ENCODE measurements at regions not wholly inside any gene's neighbourhood (a gene's known extent, or its start where the extent isn't known, plus 50 kb on each side); places are given as distances from the start of the nearest gene placed in this dataset.

DNA sequence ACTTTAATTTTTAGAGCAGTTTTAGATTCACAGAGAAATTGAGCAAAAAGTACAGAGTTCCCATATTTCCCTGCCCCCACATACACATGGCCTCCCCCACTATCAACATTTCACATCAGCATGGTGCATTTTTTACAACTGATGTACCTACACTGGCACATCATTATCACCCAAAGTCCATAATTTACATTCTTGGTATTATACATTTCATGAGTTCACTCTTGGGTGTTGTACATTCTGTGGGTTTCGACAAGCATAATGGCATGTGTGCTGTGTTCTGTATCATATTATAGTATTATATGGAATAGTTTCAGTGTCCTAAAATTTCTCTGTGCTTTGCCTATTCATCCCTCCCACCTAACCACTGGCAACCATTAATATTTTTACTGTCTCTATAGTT is 419.8 kb upstream of the THBS1 start:
- no peak for DNase-seq

DNA sequence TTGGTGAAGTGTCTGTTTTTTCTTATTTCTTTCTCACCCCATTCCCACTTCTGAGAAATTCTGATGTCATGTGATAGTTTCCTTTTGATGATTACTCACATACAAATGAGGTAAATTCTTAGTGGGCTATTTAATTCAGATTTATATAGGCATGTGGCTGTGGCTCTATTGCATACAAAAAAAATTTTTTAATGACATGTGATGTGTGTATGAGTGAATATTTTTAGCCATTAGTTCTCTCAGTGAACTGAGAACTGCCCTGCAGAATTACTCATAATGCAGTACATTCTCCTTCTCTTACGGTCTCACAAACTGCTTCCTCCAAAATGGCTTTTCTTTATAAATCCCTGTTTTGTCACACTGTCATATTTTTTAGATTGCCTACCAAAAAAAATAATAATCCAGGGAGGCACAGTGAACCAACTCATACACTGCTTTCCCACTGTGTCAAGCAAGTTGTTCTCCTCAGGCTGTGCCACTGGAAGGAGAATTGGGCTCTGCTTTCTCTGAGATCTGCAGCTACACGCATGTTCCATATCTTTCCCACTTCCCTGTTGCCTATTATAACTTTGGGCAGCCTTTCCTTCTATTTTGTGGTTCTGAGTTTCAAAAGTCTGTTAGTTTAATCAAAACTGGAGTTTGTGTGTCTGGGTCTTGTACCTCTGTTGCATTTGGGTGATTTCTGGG is 415.7 kb upstream of the THBS1 start:
- DNase-seq, result no peak

DNA sequence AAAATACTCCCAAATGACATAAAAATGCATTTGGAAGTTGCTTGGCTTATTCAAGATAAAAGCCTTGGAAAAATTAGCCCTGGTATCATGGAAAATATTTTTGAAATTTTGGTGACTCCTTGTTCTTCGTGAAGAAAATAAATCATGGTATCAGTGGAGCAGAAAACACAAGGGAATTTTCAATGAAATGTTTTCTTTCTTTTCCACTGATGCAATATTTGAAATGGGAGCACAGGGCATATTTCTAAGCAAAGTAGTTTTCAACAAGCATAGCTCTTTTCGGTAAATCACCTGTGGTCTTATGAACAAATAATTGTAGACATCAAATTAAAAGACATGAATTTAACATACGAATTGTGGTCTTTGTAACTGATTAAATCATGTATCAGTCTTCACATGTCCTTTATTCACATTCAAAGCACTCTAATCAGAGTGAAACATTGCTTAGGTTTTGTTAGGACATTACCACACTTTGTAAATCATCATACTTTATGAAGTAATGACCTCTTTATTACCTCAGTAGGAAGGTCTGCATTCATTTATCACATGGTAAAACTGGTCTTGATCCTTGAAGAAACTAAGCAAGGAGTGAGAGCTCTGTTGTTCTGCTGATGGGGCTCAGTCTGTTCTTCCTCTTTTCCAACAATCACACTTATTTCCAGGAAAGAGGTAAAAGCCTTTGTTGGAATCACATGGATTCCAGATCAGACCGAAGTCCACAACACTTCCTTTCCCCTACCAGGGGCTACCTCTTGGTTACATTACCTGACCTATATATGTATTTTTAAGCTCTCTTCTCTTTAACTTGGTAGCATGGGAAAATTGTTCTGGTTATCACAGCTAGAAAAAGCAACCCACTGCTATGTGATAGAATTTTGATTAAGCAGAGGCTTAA is 413.5 kb upstream of the THBS1 start:
- DNase-seq, result no peak

DNA sequence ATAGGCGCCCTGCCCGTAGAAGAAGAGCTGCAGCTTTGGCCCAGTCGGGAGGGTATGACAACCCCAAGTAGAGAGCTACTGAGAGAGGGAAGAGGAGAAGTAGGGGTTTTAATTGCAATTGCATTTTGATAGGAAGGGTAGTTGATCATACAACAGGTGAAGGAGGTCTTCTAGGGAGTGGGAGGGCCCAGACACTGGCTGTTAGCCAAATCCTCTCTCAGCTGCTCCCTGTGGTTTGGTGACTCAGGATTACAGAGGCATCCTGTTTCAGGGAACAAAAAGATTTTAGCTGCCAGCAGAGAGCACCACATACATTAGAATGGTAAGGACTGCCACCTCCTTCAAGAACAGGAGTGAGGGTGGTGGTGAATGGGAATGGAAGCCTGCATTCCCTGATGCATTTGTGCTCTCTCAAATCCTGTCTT is 408.9 kb upstream of the THBS1 start:
- no peak for DNase-seq

DNA sequence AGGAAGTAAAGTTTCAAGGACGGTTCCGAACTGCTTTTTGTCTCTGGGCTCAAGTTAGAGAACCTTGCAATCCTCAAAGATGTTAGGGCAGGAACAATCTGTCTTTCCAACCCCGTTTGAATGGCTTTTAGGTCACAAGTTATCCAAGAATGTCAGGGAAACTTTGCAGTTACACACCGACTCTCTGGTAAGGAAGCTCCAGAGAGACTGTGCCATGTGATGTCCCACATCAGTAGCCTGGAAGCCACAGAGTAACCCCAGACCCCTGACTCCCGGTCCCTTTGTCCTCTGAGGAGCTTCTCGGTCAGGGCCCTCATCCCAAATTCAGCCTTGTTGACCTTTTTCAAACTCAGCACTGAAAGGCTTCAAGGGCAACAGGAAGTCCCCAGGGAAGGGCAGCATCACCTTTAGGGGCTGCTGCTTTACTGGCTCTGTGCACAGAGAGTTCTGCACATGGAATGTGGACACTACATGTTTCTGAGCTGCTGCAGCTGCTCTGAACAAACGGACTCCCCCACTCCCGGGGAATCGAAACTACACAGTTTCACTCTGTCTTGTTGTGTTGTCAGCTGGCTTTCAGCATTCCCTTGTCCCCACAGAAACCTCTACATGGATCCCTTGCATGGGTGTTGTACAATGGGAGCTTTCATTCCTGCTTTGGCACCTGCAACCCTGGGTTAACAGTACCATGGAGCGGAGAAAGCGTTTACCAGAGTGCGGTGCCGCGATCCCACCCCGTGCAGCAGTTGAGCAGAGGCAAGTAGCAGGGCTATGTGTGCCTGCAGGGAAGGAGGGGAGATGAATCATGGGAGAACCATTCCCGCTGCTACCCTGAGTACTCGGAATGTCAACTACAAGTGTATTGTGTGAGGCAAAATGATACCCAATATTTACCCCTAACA is 408.2 kb upstream of the THBS1 start:
- DNase-seq, result no peak

DNA sequence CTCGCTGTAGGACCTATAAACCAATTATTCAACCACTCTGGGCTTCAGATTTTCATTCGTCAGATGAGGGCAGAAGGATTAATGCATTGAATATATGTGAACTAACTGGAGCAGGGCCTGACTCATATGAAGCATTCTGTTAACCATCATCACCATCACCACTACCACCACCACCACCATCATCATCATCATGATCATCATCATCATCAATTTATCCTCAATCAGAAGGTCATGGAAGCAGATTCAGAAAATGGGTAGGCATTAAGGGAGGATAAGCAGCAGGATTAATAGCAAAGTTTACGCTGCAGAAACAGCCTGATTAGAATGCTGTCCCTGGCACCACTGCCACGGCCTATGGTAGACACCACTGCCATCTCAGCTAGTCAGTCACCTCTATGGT is 407.5 kb upstream of the THBS1 start:
- DNase-seq, result no peak

DNA sequence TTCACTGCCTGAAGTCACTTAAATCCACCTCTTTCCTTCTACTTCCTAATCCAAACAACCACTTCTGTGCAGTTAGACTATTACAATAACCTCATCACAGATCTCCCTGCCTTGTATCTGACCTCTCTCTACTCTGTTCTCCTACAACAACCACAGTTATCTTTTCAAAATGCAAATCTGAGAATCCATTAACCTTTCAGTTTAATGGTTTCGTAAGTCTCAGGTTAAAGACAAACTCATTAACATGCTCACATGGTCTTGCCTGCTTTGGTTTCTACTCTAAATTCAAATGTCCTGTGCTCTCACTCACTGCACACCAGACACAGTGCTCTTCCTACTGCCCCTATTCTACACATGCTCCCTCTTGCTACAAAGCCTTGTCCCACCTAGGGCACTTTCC is 406.5 kb upstream of the THBS1 start:
- DNase-seq, result no peak

DNA sequence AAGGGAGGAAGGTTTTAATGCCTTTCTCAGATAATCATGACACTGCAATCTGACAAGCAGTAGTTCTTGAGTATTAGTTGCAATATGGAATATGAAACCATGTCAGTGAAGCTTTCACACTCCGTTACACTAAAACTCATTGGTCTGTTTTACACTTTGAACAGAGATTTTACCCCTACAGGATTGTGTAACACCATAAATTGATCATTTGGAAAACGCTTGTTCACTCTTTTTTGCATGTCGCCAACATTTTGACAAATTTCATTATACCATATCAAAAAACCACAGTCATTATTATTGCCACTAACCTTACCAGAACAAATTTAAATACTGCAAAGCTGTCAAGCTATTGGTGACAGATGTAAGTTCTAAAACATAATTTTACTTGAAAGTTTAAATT is 404.8 kb upstream of the THBS1 start:
- no peak for DNase-seq

DNA sequence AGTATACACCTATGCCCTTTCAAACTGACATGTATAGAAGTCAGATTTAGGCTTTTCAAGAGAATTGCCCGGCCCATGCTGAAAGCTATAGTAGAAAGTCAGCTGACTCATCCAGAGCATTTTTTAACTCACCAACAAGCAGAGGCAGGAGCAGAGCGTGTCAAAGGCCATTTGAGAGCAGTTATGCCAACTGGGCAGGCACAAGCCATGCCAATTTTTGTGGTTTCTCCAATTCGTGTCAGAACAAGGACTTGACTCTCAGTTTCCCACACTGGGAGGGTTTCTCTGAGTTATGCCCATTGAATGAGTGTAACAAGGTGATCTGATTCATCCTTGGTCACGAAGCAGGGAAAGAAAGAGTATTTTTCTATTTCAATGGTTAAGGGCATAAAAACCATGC is 403.3 kb upstream of the THBS1 start:
- DNase-seq, result no peak

DNA sequence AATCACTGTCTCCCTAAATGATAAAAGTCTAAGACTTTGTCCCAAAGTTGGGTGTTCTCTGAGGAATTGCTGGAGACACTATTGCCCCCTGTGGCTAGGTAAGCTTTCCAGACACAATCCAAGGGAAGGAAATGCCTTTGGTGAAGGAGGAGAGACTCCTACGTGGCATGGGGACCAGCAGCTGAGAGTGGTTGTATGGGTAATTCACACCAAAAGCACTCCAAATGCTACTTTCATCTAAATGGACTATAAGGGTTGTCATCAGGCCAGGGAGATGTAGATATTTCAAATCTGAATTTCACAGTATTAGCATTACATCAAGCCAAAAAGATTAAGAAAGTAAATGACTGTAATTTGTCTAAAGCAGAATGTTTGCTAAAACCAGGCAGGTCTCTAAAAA is 400.8 kb upstream of the THBS1 start:
- no peak for DNase-seq

DNA sequence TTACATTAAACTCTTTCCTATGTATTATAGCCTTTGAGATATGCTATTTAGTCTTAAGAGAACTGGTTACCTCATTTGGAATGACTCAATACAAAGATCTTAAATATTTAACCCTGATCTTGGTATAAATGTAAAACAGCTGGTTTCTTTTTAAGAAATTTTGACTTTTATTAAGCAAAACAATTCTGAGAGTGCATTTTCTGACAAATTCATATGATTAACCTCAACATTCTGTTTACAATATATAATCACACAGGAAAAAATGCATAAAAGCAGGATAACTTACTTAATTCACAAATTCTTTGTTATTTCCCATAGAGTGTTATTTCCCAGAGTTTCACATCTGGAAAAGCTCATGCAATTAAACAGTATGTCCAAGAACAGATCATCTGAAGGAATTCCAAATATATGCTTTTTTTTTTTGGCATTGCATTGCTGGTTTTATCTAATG is 400.4 kb upstream of the THBS1 start:
- DNase-seq, result no peak

DNA sequence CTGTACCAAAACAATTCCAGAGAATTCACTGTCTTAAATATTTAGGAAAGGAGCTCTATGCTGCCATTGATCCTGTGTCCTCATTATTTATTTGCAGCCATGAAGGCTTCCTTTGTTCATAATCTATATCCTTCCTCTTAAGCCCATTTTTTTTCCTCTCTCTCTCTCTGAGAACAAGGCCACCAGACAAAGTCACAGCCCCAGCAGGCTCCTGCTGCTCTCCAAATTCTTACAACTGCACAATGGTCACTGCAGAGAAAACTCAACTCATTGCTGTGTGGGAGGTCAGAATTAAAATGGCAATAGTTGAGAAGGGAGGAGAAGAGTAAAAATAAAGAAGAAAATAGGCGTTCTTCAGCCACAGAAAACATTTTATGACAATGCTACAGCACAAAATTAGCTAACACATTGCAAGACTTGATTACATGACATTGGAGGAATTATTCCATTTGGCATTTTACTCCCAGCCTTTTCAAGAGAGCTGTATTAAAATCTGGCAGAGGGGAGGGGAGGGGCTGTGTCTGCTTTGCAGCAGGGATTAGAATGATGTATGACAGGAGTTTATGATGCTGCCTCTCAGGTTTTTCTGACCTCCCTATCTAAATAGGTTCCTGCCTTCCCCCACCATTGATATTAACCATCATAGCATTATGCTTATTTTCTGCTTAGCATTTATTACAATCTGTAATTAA is 399.7 kb upstream of the THBS1 start:
- DNase-seq, result no peak

DNA sequence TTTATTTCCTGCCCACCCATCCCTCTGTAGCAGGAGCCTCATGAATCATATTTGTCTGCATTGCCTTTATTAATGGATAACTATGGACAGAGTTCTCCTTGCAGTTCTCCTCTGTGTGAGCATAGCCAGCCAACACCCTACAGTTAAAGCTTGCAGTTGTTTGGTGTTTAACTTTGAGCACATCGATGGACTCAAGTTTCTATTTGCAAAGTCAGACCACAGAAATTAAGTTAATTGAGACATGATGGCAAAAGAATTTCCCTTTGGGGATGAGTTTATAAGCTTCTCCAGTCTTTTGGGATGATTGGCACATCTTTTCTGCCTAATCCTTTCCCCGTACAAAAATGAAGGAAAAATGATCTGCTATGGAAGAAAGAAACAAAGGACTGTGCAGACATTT is 398.9 kb upstream of the THBS1 start:
- no peak for DNase-seq

DNA sequence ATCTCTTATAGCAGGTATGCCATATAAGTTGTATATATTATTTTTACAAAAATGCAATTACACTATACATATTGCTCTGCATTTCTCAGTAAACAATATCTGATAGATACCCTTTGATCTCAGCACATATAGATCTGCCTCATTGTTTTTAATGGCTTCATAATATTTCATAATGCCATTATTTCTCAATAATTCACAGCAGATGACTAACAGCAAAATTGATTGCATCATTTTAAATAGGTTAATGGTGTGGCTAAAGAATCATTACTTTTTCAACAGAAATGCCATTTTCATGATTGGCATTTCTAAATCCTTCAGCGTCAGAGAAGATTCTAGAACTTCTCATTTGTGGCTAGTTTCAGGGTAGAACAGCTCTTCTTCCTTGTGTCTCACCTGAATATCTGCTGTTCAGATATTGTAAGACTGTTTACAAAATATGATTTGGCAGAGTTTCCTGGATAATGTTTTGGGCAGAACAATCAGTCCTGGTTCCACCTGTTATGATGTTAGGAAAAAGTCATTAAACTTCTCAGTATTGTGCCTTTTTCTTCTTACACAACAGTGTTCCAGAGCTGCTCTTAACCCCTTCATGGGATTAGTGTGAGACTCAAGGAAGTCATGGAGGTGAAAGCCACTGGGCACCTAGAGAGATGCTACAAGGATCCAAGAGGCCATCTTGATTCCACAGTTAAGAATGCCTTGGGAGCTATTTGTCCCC is 397.6 kb upstream of the THBS1 start:
- DNase-seq, result no peak

DNA sequence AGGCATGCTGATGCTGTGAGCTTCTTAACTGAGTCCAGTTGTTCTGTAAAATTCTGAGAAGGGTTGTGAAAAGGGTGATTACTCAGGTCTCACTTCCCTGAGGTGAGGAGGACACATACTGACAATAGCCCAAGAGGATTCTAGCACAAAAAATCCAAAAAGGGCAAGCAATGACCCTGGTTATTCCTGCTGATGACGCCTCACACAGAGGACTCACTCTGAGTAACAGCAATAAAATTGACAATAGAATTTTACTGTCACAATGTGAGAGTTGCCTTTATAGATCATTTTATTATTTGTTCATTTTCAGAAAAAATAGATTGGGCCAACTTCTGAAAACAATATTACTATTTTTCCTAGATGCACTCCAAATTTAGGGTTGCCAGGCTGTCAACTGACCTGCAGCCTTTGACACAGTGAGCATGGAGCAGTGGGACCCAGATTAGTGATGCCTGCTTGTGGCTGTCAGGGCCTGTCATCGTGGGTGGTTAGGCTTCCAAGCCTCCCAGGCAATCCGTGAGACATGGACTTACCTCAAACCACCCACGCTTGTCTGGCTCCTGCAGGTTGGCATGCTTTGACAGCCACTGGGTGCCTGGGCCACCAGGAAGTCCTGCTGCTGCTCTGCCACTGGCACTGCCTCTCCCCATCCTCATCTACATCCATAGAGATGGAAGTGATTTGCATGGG is 396.0 kb upstream of the THBS1 start:
- DNase-seq, result no peak

DNA sequence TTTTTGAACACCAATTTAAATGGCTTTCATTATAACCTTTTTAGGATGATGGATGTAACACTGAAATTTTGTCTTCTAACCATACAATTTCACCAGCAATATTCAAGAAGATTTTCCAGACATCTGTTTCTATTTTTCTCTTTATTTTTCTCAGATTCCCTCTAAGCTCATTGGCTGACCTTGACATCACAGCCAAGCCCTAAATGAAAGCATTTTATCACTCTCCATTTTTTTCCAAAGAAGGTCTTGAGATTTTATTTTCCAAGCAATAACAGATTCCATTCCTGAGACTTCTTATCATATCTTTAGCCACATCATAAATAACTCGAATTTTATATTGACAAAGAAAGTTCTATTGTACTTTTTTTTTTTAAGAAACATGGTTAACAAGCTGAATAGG is 392.6 kb upstream of the THBS1 start:
- DNase-seq, result no peak

DNA sequence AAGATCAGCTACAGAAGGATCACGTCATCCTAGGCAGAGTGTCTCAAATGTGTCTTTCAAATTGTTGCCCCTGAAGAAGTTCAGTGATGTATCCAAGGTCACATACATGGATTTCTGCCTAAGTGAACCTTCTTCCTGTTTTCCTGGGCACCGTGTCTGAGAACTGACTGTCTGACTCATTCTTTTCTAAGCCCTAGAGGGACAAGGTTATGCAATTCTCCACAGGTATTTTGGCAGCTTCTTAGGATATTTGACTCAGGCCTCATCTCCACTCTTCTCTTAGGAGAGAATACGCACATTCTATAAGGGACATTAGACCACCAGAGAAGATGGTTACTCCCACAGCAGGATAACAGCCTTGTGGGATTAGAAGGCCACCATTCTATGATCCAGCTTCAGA is 391.9 kb upstream of the THBS1 start:
- no peak for DNase-seq

DNA sequence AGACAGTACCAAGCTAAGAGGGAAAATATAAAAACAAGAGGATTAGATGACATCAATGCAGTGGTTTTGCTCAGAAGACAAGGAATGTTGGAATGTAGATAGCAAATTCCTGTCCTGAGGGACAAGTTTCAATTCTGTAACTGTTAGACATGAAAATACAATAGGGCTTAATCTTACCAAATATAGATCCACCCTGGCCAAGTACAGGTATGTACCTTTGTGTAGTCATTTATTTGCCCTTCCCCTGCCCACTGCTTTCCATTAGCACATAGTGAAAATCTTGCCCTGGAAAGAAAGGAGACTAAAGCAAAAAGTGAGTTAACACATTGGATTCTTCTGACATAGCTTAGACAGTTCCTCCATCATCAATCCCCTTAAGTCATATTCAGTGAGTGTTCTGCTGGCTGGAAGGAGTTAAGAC is 389.0 kb upstream of the THBS1 start:
- no peak for DNase-seq

DNA sequence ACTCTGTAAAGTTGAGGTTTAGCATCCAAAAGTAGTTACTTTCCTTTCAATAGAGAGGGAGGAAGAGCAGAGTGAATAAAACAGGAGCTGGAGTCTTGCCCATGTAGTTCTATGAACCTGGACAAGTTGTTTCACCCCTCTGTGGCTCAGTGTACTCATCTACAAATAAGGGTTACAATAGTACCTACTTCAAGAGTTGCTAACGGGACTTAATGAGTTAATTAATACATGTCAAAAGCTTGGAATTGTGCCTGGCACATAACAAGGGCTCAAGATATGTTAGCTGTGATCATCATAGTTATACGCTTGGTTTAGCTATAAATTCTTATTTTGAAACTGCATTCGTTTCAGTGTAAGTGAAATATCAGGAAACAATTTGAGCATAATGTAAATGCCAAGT is 388.5 kb upstream of the THBS1 start:
- no peak for DNase-seq

DNA sequence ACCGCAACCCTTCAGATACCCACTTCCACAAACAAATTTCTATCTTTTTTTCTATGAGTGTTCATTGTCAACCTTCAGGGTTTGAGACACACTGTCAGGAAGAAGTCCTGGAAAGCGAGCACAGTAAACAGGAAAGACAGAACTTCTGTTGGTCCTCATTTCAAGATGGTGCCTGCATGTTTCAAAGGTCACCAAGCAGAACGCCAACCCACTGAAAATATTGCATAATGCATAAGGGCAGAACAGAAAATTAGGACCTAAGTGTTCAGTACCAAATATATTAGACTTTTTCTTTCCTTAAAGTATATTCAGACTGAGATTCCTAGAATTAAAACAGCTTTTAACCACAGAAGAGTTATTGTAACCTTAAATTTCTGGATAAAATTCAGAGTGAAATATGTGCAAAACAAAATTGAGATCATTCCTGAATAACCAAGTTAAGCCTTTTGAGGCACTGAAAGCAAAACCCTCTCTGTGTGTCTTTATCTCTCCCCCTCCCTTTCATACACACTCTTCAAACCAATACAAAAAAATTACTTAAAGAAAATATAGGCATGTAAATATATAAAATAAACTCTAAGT is 387.8 kb upstream of the THBS1 start:
- DNase-seq, result no peak

DNA sequence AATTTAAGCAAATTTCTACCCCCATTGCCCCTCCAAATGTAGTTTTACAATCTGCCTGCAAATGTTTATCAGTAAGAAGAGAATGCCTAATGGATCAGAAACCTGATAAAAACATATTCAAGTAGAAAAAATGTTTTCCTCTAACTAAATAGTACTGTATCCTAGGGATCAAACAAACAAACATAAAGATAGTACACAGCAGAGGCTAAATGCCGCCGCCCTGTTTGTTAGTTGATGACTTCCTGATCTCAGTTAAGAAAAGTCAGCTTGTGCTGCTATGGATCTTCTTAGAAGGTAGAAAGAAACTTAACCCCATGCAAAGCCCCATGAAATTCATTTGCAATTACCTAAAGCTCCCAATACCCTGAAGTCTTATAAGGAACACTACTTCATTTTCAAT is 387.3 kb upstream of the THBS1 start:
- no peak for DNase-seq
